PC-3 (cell line): ENCODE measurements at regions not wholly inside any gene's neighbourhood (a gene's known extent, or its start where the extent isn't known, plus 50 kb on each side); places are given as distances from the start of the nearest gene placed in this dataset.

ENCODE experiments used
- ATAC-seq: fragments of 200-7000 bp; cut with Tn5 transposase; 2 replicates; pipeline ENCODE4 v1.9.1; 2020; ENCODE audit warnings: mild to moderate bottlenecking, moderate library complexity
- BruUV-seq: library from RNA; stranded (reverse); fragments of 400-500 nt; replicated peaks from 2 replicates; lab custom pipeline; 2021; lab: Mats Ljungman, UMichigan
- CTCF ChIA-PET: fragments of 300-600 bp; sonication (Branson Sonifier 250); formaldehyde crosslinking; loops from one replicate; lab custom pipeline; 2022; ENCODE audit warnings: antibody characterized with exemption; lab: Charles Lee
- POLR2A ChIA-PET: fragments of 300-600 bp; sonication (Branson Sonifier 250); formaldehyde crosslinking; loops from one replicate; lab custom pipeline; 2022; ENCODE audit warnings: antibody characterized with exemption; ENCODE audit not compliant: unreplicated experiment; lab: Charles Lee
- DNase-seq: peaks from one replicate; pipeline ENCODE4 v3.0.0-alpha.2; 2015
- H2AFZ ChIP-seq: fragments of 300-600 bp; sonication (generic); 2 replicates; pipeline ENCODE4 v1.6.0; 2016; ENCODE audit warnings: antibody characterized with exemption, low read length
- H3F3A ChIP-seq: fragments of 300-600 bp; sonication (generic); one replicate; pipeline ENCODE4 v1.6.0; 2017; ENCODE audit warnings: antibody characterized with exemption, low read length, control low read depth, mild to moderate bottlenecking; ENCODE audit not compliant: unreplicated experiment
- H3K27ac ChIP-seq: fragments of 300-600 bp; sonication (generic); 2 replicates; pipeline ENCODE4 v1.5.1; 2016; ENCODE audit warnings: mild to moderate bottlenecking, low read length
- H3K27me3 ChIP-seq: fragments of 300-600 bp; sonication (generic); 2 replicates; pipeline ENCODE4 v1.6.1; 2016; ENCODE audit warnings: low read length, mixed read lengths
- H3K36me3 ChIP-seq: fragments of 300-600 bp; sonication (generic); 2 replicates; pipeline ENCODE4 v1.6.1; 2016; ENCODE audit warnings: low read depth, mixed run types, low read length, mixed read lengths
- H3K4me1 ChIP-seq: fragments of 300-600 bp; sonication (generic); 2 replicates; pipeline ENCODE4 v1.5.1; 2016; ENCODE audit warnings: low read length; ENCODE audit not compliant: insufficient read depth
- H3K4me2 ChIP-seq: fragments of 300-600 bp; sonication (generic); 2 replicates; pipeline ENCODE4 v1.6.0; 2016; ENCODE audit warnings: low read length
- H3K4me3 ChIP-seq: fragments of 300-600 bp; sonication (generic); 2 replicates; pipeline ENCODE4 v1.5.1; 2016; ENCODE audit warnings: mild to moderate bottlenecking, low read length, mixed read lengths
- H3K79me2 ChIP-seq: fragments of 300-600 bp; sonication (generic); 2 replicates; pipeline ENCODE4 v1.6.1; 2017; ENCODE audit warnings: low read length, mixed read lengths
- H3K9ac ChIP-seq: fragments of 300-600 bp; sonication (generic); 2 replicates; pipeline ENCODE4 v1.6.0; 2016; ENCODE audit warnings: mild to moderate bottlenecking, low read length
- H3K9me2 ChIP-seq: fragments of 300-600 bp; sonication (generic); replicated peaks from 2 replicates; pipeline ENCODE4 v1.6.1; 2016; ENCODE audit warnings: mixed run types, low read length, mixed read lengths
- H3K9me3 ChIP-seq: fragments of 300-600 bp; sonication (generic); 2 replicates; pipeline ENCODE4 v1.6.1; 2016; ENCODE audit warnings: low read length, mixed read lengths
- H4K20me1 ChIP-seq: fragments of 300-600 bp; sonication (generic); 2 replicates; pipeline ENCODE4 v1.6.1; 2016; ENCODE audit warnings: low read length, mixed read lengths
- CTCF ChIP-seq: fragments of 300-600 bp; sonication (generic); conservative IDR thresholded peaks from 2 replicates; pipeline ENCODE4 v1.5.1; 2017; ENCODE audit warnings: antibody characterized with exemption, low read depth, mild to moderate bottlenecking, low read length
- EZH2 ChIP-seq: fragments of 300-600 bp; sonication (generic); IDR thresholded peaks from one replicate; pipeline ENCODE4 v1.6.1; 2017; ENCODE audit warnings: antibody characterized with exemption, mild to moderate bottlenecking, low read length; ENCODE audit not compliant: unreplicated experiment
- EZH2phosphoT487 ChIP-seq: fragments of 300-600 bp; sonication (generic); IDR thresholded peaks from 2 replicates; pipeline ENCODE4 v1.6.1; 2018; ENCODE audit warnings: mild to moderate bottlenecking, antibody characterized with exemption, low read length, borderline replicate concordance
- intact Hi-C: fragments of 100-400 bp; cut with micrococcal nuclease; formaldehyde crosslinking; loops from 2 replicates; pipeline ENCODE4 v1.9.0; 2023

DNA sequence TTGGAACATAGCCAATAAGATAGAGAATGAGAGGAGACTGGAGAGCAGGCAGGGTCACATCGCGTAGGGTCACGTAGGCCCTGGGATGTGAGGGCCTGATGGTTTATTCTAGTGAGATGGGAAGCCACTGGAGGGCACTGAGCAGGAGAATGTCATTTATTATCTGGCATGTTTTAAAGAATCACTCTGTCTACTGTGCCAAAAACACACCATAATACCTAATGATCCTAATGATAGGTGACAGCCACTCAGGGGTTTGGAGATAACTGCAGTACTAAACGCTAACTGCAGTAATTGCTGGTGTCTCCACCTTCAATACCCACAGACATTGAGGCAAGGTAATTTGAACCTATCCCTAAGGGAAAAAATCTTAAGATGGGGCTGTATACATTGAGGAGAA lies 185.4 kb downstream of the TTLL7 start:
- DNase-seq = no peak
- Histone ChIP-seq H3K9me2 (no peaks in the 10 kb centered on the region), H3K27ac (no peak overlapping the region), H3K36me3 (no peaks in the 10 kb centered on the region), H3K4me3 (no peak overlapping the region), H3F3A (no peaks in the 10 kb centered on the region), H3K9ac (no peak overlapping the region), H3K9me3 (no peaks in the 10 kb centered on the region), H3K27me3 (no peaks in the 10 kb centered on the region), H3K4me1 (no peaks in the 10 kb centered on the region), H4K20me1 (no peaks in the 10 kb centered on the region), H3K79me2 (no peaks in the 10 kb centered on the region), H3K4me2 (no peak overlapping the region), H2AFZ (no peak overlapping the region)
- no peak for TF ChIP-seq EZH2
- no peak for TF ChIP-seq EZH2phosphoT487
- no peak for TF ChIP-seq CTCF
- intact Hi-C loops = no loop called here
- no TSS peak for BruUV-seq
- ATAC-seq = no peak
- CTCF ChIA-PET = no interaction called here
- POLR2A ChIA-PET = no interaction called here

DNA sequence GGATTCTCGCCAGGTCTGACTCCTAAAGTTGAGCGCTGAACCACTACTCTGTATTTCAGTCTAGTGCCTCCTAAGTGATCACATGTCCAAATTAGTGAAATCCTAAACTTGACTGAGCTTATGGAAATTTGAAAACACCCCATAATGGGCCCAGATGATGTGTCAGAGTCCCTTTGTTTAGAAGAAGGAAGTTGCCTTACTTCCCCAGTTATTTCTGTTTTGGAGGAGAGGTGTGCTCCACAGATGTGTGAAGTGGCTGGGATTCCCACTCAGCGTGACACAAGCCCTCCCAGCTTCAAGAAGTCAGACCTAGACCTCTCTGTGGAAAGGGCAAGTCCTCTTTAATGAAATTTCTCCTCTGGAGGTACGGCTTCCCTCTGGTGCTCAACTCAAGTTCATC lies 188.8 kb downstream of the TTLL7 start:
- Histone ChIP-seq H3K27me3 (no peaks in the 10 kb centered on the region), H4K20me1 (no peaks in the 10 kb centered on the region), H3K36me3 (no peaks in the 10 kb centered on the region), H3K4me1 (no peaks in the 10 kb centered on the region), H3K79me2 (no peaks in the 10 kb centered on the region), H2AFZ (no peak overlapping the region), H3K27ac (no peak overlapping the region), H3K9me2 (no peaks in the 10 kb centered on the region), H3K9me3 (no peaks in the 10 kb centered on the region), H3F3A (no peaks in the 10 kb centered on the region), H3K9ac (no peak overlapping the region), H3K4me3 (no peak overlapping the region), H3K4me2 (no peak overlapping the region)
- POLR2A ChIA-PET = no interaction called here
- BruUV-seq = no TSS peak
- DNase-seq (no peak), ATAC-seq (no peak)
- CTCF ChIA-PET = no interaction called here
- no peak for TF ChIP-seq CTCF
- no peak for TF ChIP-seq EZH2
- TF ChIP-seq EZH2phosphoT487 = no peak
- intact Hi-C loops = no loop called here

DNA sequence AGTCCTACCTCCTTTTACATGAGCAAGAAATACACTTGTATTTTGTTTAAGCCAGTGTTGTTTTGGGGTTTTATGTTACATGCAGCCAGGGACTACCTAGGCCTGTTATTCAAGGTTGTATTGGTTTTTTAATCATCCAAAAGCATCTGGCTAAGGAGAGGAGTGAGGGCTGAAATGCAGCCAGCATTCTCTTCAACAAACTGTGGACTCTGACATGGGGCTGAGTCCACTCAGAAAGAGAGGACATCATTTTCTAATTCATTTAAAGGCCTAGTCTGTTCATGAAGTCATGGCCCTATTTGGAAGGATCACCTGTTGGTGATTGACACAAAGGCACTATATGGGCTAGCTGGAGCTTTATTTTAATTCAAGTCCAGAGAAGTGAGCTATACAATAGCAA lies 190.4 kb downstream of the TTLL7 start:
- Histone ChIP-seq H3K27me3 (no peaks in the 10 kb centered on the region), H3K9me2 (no peaks in the 10 kb centered on the region), H3K4me2 (no peak overlapping the region), H3K9me3 (no peaks in the 10 kb centered on the region), H3F3A (no peaks in the 10 kb centered on the region), H3K4me1 (no peaks in the 10 kb centered on the region), H3K79me2 (no peaks in the 10 kb centered on the region), H3K36me3 (no peaks in the 10 kb centered on the region), H3K4me3 (no peak overlapping the region), H2AFZ (no peak overlapping the region), H4K20me1 (no peaks in the 10 kb centered on the region), H3K9ac (no peak overlapping the region), H3K27ac (no peak overlapping the region)
- ATAC-seq (no peak), DNase-seq (no peak)
- intact Hi-C loops = no loop called here
- TF ChIP-seq EZH2 = no peak
- TF ChIP-seq EZH2phosphoT487 = no peak
- no peak for TF ChIP-seq CTCF
- ChIA-PET POLR2A (no interaction called here), CTCF (no interaction called here)
- no TSS peak for BruUV-seq
